IMR-90 (cell line): ENCODE measurements at regions not wholly inside any gene's neighbourhood (a gene's known extent, or its start where the extent isn't known, plus 50 kb on each side); places are given as distances from the start of the nearest gene placed in this dataset.

Source experiments
- ATAC-seq: fragments of 200-7000 bp; cut with Tn5 transposase; 2 replicates; pipeline ENCODE4 v1.9.1; 2020; ENCODE audit warnings: low read depth, mild to moderate bottlenecking, moderate library complexity
- BruUV-seq: library from RNA; stranded (reverse); fragments of 400-500 nt; replicated peaks from 2 replicates; lab custom pipeline; 2021; lab: Mats Ljungman, UMichigan
- CTCF ChIA-PET: fragments of 300-600 bp; formaldehyde crosslinking; extraction: SDS; loops from one replicate; lab custom pipeline; 2021; ENCODE audit warnings: antibody characterized with exemption; lab: Yijun Ruan, JAX
- POLR2A ChIA-PET: fragments of 300-600 bp; sonication (Branson Sonifier 250); formaldehyde crosslinking; loops from one replicate; lab custom pipeline; 2022; ENCODE audit warnings: antibody characterized with exemption; ENCODE audit not compliant: unreplicated experiment; lab: Charles Lee
- DNase-seq: peaks from one replicate; pipeline ENCODE4 v3.0.0; 2013
- H2AFZ ChIP-seq: replicated peaks from 2 replicates; pipeline ENCODE3; 2013; ENCODE audit warnings: low read length, mild to moderate bottlenecking; ENCODE audit not compliant: poor library complexity
- H2AK5ac ChIP-seq: 2 replicates; pipeline ENCODE4 v1.6.1; 2013; ENCODE audit warnings: low read depth, low read length, inconsistent platforms
- H2AK9ac ChIP-seq: replicated peaks from 2 replicates; pipeline ENCODE3; 2013; ENCODE audit warnings: mild to moderate bottlenecking, low read depth, low read length, moderate library complexity; ENCODE audit not compliant: poor library complexity
- H2BK120ac ChIP-seq: 2 replicates; pipeline ENCODE4 v1.6.1; 2013; ENCODE audit warnings: low read depth, low read length, inconsistent platforms
- H2BK15ac ChIP-seq: 3 replicates; pipeline ENCODE4 v1.6.1; 2013; ENCODE audit warnings: low read depth, low read length, inconsistent platforms
- H2BK20ac ChIP-seq: 2 replicates; pipeline ENCODE4 v1.6.1; 2013; ENCODE audit warnings: low read depth, mild to moderate bottlenecking, inconsistent platforms, low read length, moderate library complexity
- H2BK5ac ChIP-seq: 2 replicates; pipeline ENCODE4 v1.6.1; 2013; ENCODE audit warnings: mild to moderate bottlenecking, low read depth, low read length, inconsistent platforms; ENCODE audit not compliant: poor library complexity, severe bottlenecking
- H3K14ac ChIP-seq: replicated peaks from 2 replicates; pipeline ENCODE4 v1.6.1; 2013; ENCODE audit warnings: low read depth, low read length, inconsistent platforms
- H3K18ac ChIP-seq: 2 replicates; pipeline ENCODE4 v1.6.1; 2013; ENCODE audit warnings: low read depth, low read length, control low read depth
- H3K23ac ChIP-seq: 2 replicates; pipeline ENCODE4 v1.6.1; 2013; ENCODE audit warnings: low read depth, low read length, inconsistent platforms
- H3K27ac ChIP-seq: 2 replicates; pipeline ENCODE4 v1.5.1; 2013; ENCODE audit warnings: mild to moderate bottlenecking, control low read depth, low read length; ENCODE audit not compliant: insufficient read depth
- H3K27me3 ChIP-seq: 2 replicates; pipeline ENCODE4 v1.6.1; 2013; ENCODE audit warnings: low read length; ENCODE audit not compliant: control insufficient read depth, insufficient read depth
- H3K36me3 ChIP-seq: 2 replicates; pipeline ENCODE4 v1.6.1; 2013; ENCODE audit warnings: low read length, mixed read lengths; ENCODE audit not compliant: control insufficient read depth, insufficient read depth
- H3K4ac ChIP-seq: 2 replicates; pipeline ENCODE4 v1.6.1; 2013; ENCODE audit warnings: low read depth, low read length, inconsistent platforms
- H3K4me1 ChIP-seq: 2 replicates; pipeline ENCODE4 v1.6.1; 2013; ENCODE audit warnings: low read length, mixed read lengths; ENCODE audit not compliant: control insufficient read depth, insufficient read depth
- H3K4me2 ChIP-seq: 2 replicates; pipeline ENCODE4 v1.6.1; 2013; ENCODE audit warnings: low read depth, mild to moderate bottlenecking, control low read depth, low read length, moderate library complexity
- H3K4me3 ChIP-seq: 2 replicates; pipeline ENCODE4 v1.5.1; 2013; ENCODE audit warnings: low read depth, mild to moderate bottlenecking, control low read depth, low read length, moderate library complexity; ENCODE audit not compliant: insufficient read depth
- H3K56ac ChIP-seq: 2 replicates; pipeline ENCODE4 v1.6.1; 2013; ENCODE audit warnings: low read length, inconsistent platforms; ENCODE audit not compliant: insufficient read depth; ENCODE audit errors: extremely low read depth
- H3K79me1 ChIP-seq, 2 experiments: 2 replicates each; pipeline ENCODE4 v1.6.1; 2013; ENCODE audit warnings: low read length in 2 of 2, inconsistent platforms in 1 of 2, low read depth in 1 of 2
- H3K9ac ChIP-seq: 2 replicates; pipeline ENCODE4 v1.6.1; 2013; ENCODE audit warnings: low read depth, low read length, control low read depth
- H3K9me1 ChIP-seq: 2 replicates; pipeline ENCODE4 v1.6.1; 2013; ENCODE audit warnings: low read length, inconsistent platforms; ENCODE audit not compliant: insufficient read depth
- H3K9me3 ChIP-seq: 2 replicates; pipeline ENCODE4 v1.6.1; 2013; ENCODE audit warnings: low read length; ENCODE audit not compliant: control insufficient read depth, insufficient read depth
- H4K20me1 ChIP-seq: 2 replicates; pipeline ENCODE4 v1.6.1; 2013; ENCODE audit warnings: low read length, inconsistent platforms; ENCODE audit not compliant: insufficient read depth
- H4K5ac ChIP-seq: 2 replicates; pipeline ENCODE4 v1.6.1; 2013; ENCODE audit warnings: mild to moderate bottlenecking, low read depth, low read length, control low read depth
- H4K8ac ChIP-seq, 2 experiments: 2 replicates each; pipeline ENCODE4 v1.6.1; 2013; ENCODE audit warnings: low read depth in 2 of 2, low read length in 2 of 2, control low read depth in 1 of 2, inconsistent platforms in 1 of 2
- H4K91ac ChIP-seq: 2 replicates; pipeline ENCODE4 v1.6.1; 2013; ENCODE audit warnings: low read depth, low read length, inconsistent platforms; ENCODE audit not compliant: insufficient read depth
- ELK1 ChIP-seq: fragments of 150-350 bp; IDR thresholded peaks from 2 replicates; pipeline ENCODE4 v1.6.1; 2016; ENCODE audit warnings: low read depth, mild to moderate bottlenecking, low read length, moderate library complexity, borderline replicate concordance
- FOS ChIP-seq: fragments of 150-350 bp; IDR thresholded peaks from 2 replicates; pipeline ENCODE4 v1.6.1; 2016; ENCODE audit warnings: low read depth, low read length
- MXI1 ChIP-seq: IDR thresholded peaks from 2 replicates; pipeline ENCODE4 v1.6.1; 2012; ENCODE audit warnings: low read depth, mild to moderate bottlenecking, low read length, moderate library complexity, borderline replicate concordance
- POLR2A ChIP-seq: IDR thresholded peaks from 2 replicates; pipeline ENCODE4 v1.6.1; 2012; ENCODE audit warnings: mild to moderate bottlenecking, low read depth, low read length
- RCOR1 ChIP-seq: IDR thresholded peaks from 2 replicates; pipeline ENCODE4 v1.6.1; 2012; ENCODE audit warnings: mild to moderate bottlenecking, low read length, improper control_type of control experiment; ENCODE audit not compliant: insufficient replicate concordance
- RFX5 ChIP-seq: IDR thresholded peaks from 2 replicates; pipeline ENCODE4 v1.8.0; 2012; ENCODE audit warnings: low read depth, mild to moderate bottlenecking, low read length, moderate library complexity
- SMC3 ChIP-seq: fragments of 150-350 bp; IDR thresholded peaks from 2 replicates; pipeline ENCODE4 v1.6.1; 2016; ENCODE audit warnings: low read depth, mild to moderate bottlenecking, antibody characterized with exemption, low read length, moderate library complexity
- WGBS, 2 experiments: methylation state at CpG; one replicate each; pipeline versions ENCODE4 v1.1.5 to v1.1.7; 2013; ENCODE audit warnings: missing lambda C conversion rate in 2 of 2; ENCODE audit not compliant: insufficient read length in 1 of 2; ENCODE audit errors: extremely low coverage in 2 of 2; 5-methylcytosine and 5-hydroxymethylcytosine counted together
- dilution Hi-C: fragments of 300-500 bp; cut with HindIII; formaldehyde crosslinking; loops from one replicate; pipeline ENCODE4 v1.14.3; 2018; ENCODE audit warnings: low sequenced_read_pairs; ENCODE audit not compliant: unreplicated experiment
- in situ Hi-C: fragments of 300-500 bp; cut with MboI; formaldehyde crosslinking; loops from 3 replicates; pipeline ENCODE4 v1.14.3; 2019; ENCODE audit warnings: low sequenced_read_pairs, inconsistent platforms, mixed read lengths
- intact Hi-C: fragments of 100-400 bp; cut with micrococcal nuclease; formaldehyde crosslinking; loops from 2 replicates; pipeline ENCODE4 v1.10.0; 2022

GRCh38 chr6:93975159-93975558 lies 555.8 kb upstream of the EPHA7 start:
- H3K4me1 ChIP-seq = no peaks in the 10 kb centered on the region
- DNase-seq (no peak), ATAC-seq (no peak)
- no peaks in the 10 kb centered on the region for H3K27me3 ChIP-seq
- no peaks in the 10 kb centered on the region for H4K20me1 ChIP-seq
- CTCF ChIA-PET = interaction anchor here (0.6 kb wide), 1 partner anchor 1391 kb away, joined by 4 read pairs; no protein-coding TSS in a partner anchor
- no CpG with 5 or more reads among the region's 3 CpGs for WGBS, 2 experiments
- in situ Hi-C loops = no loop called here
- no TSS peak for BruUV-seq
- H4K91ac ChIP-seq = no peak overlapping the region
- H2AK5ac ChIP-seq = no peak overlapping the region
- H3K79me1 ChIP-seq = no peaks in the 10 kb centered on the region
- H3K9me3 ChIP-seq = no peaks in the 10 kb centered on the region
- H3K4me2 ChIP-seq = no peak overlapping the region
- no peak overlapping the region for H2BK15ac ChIP-seq
- H3K18ac ChIP-seq = no peak overlapping the region
- H3K23ac ChIP-seq = no peak overlapping the region
- dilution Hi-C loops = no loop called here
- no peak overlapping the region for H4K8ac ChIP-seq
- H2BK20ac ChIP-seq = no peak overlapping the region
- no peaks in the 10 kb centered on the region for H3K9me1 ChIP-seq
- POLR2A ChIA-PET = no interaction called here
- intact Hi-C loops = no loop called here
- no peak overlapping the region for H4K5ac ChIP-seq
- no peak overlapping the region for H3K4me3 ChIP-seq
- no peak overlapping the region for H2BK120ac ChIP-seq
- no peak overlapping the region for H3K9ac ChIP-seq
- H2AFZ ChIP-seq = no peak overlapping the region
- no peak overlapping the region for H3K4ac ChIP-seq
- no peak overlapping the region for H3K14ac ChIP-seq
- TF ChIP-seq MXI1 (no peak), POLR2A (no peak), FOS (no peak), SMC3 (no peak), RFX5 (no peak), RCOR1 (no peak), ELK1 (no peak)
- no peak overlapping the region for H3K56ac ChIP-seq
- no peak overlapping the region for H2BK5ac ChIP-seq
- no peak overlapping the region for H2AK9ac ChIP-seq
- no peak overlapping the region for H3K27ac ChIP-seq
- H3K36me3 ChIP-seq = no peaks in the 10 kb centered on the region
